Activated T-cell treated with anti-CD3 and anti-CD28 coated beads for 24 hours (primary cell): ENCODE measurements at regions not wholly inside any gene's neighbourhood (a gene's known extent, or its start where the extent isn't known, plus 50 kb on each side); places are given as distances from the start of the nearest gene placed in this dataset.

ENCODE experiments used
- DNase-seq: peaks from one replicate; pipeline ENCODE4 v3.0.0-alpha.2; 2020; ENCODE audit warnings: low read depth

DNA sequence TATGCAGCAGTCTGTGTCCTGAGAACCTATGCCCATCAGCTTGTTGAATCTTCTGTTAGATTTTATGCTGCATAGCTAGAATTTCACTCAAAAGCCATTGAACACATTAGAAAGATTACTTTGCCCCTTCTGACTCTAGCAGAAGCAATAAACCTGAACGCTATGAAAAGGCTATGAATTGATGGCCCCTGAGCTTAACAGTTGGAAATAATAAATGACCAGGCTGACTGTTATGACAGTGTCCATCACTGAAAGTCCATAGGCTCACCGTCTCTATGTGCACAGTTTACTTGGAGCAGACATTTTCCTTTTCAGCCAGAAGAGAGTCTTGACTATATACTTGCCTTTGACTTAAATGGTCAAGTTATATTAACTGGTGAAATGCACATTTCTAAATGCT, 1618.8 kb upstream of the ACVR2A start:
- no peak for DNase-seq

- no peak for DNase-seq
Measured at GRCh38 chr2:146221826-146222225, 1623.0 kb upstream of the ACVR2A start.

DNA sequence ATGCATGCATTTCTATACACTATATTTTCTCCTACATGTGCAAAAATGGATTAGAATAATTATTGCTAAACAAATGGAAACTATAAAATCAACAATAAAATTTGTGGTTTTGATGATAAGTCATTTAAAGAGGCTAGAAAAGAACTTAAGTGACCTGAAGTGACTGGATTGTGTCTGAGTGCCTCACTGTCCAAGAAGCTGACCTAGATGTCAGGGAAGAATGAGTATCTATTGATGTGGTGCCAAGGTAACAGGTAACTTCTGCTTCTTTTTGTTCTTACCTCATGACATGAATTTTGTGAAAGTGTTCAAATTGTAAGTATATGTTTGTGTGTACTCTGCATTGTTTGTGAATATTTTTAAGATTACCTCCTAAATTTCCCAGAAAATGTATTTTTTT, 1623.9 kb upstream of the ACVR2A start:
- DNase-seq: no peak

GRCh38 chr2:146214394-146214929, 1630.4 kb upstream of the ACVR2A start:
- DNase-seq: no peak

- no peak for DNase-seq
Measured at GRCh38 chr2:146213674-146214073, 1631.2 kb upstream of the ACVR2A start.

- no peak for DNase-seq
Measured at GRCh38 chr2:146212602-146213001, 1632.2 kb upstream of the ACVR2A start.

DNA sequence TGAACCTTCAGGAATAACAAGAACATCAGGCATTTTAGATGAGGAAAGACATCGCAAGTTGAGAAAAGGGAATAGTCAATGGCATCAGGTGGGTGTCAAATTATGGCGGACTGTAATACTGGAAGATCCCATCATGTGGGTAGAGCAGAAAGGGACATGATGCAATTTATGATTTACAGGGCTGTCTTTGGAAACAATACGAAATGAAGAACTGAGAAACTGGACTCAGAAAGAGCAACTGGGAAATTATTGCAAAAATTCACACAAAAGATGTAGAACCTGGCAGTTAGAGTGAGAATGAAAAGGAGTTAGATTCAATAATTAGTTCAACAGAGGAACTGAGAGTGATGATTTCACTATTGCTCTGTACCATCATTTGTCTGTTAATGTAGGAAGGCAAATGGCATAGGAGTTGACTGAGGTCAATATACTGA, 1635.0 kb upstream of the ACVR2A start:
- no peak for DNase-seq

- no peak for DNase-seq
Measured at GRCh38 chr2:146207901-146208300, 1636.9 kb upstream of the ACVR2A start.

GRCh38 chr2:146207417-146207816, 1637.4 kb upstream of the ACVR2A start:
- no peak for DNase-seq

- DNase-seq: no peak
Measured at GRCh38 chr2:146203064-146203624, 1641.7 kb upstream of the ACVR2A start.

DNA sequence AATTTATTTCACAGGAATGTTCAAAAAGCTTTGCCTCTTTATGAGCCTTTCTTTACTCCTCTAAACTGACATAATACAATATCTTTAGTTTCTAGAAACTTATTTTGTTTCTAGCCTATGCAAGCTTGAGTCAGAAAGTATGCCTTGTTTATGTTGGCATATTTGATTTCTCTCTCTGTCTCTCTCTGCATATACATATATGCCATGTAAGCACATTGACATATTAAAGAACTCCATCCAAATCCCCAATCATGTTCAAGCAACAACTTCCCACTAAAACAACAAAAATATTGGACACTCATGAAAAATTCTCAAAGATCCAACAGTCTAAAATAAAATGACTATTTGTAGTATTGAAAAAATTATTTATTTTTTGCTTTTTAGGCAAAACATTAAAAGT, 1651.2 kb upstream of the ACVR2A start:
- no peak for DNase-seq

GRCh38 chr2:146189541-146189940, 1655.3 kb upstream of the ACVR2A start:
- DNase-seq: no peak

DNA sequence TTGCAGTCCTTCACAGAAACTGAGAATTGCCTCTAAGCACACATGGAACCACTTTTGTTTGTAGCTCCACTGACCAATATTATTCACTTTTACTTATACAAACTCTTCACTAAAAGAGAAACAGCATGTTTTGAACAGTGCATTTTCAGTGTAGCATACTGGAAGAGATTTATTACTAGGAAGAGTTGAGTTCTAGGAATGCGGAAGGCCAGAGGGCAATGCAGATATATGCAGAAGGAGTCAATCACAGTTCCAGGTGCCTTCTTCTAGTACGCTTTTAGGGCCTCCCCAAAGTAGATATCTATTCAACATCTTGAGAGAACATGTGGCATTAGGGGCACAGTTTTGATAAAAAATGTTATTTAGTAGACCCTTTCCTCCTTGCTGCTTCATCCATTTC, 1654.0 kb upstream of the ZEB2 start:
- DNase-seq: no peak

GRCh38 chr2:146161256-146161882, 1641.5 kb upstream of the ZEB2 start:
- no peak for DNase-seq

DNA sequence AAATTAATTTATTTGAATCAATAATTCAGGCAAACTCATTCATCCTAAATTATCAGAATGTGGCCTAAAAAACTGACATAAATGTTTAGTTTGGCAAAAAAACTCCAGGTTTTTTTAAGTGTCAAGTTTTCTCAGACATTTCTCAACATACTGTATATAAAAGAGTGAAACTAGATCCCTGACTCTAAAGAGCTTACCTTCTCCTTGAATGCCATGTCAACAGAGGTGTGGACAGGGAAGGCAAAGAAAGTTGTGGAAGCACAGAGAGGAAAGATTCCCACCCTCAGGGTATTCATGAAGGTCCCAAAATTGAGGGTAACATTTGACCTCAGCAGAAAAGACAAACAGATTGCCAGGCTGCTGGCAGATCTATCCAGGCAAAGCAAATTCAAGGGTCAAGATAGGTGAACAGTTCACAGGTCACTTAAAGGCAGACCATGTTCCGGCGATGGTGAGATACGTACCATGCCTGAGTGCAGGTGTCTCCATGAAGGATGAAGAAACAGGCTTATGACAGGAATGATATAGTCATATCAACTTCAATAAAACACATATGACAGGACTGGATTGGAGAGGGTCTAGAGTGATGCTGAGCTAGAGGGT, 1638.3 kb upstream of the ZEB2 start:
- DNase-seq: no peak

DNA sequence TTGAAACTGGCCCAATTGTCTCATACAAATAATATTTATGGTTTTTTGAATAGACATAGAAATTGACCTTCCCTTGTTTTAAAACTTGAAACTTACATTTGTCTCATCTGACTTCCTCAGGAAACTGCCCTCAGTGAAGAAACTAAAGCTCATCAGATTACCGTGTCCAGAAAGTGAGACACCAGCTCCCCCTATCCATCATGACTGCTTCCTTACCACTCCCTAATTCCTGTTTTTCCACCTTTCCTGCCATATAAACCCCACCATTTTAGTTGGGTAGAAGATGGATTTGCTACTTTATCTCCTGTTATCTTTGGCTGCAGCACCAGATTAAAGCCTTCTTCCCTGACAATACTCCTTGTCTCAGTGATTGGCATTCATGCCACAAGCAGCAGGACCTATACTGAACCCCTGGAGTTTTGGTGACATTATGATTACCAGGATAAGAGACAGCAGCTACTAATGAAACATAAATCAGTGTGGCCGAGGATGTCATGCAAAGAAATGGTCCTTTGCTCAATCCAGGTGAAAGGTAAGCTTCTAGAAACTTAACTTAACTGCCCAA, 1627.6 kb upstream of the ZEB2 start:
- DNase-seq: no peak

- no peak for DNase-seq
Measured at GRCh38 chr2:146143971-146144370, 1624.1 kb upstream of the ZEB2 start.

DNA sequence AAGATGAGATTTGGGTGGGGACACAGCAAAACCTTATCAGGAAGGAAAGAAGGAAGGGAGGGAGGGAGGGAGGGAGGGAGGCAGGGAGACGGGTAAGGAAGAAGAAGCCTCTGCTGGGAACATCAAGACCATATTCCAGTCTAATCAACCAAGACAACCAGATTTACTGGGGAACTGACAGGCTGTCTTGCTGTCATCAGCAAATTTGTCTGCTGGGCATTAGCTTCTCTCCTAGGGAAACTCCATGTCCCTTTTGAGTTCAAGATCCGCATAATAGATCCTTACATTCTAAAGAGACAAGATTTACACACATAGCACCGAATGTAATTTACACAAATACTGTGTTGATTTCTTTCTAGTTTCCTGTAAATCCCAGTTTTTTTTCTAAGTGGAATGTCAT, 1618.9 kb upstream of the ZEB2 start:
- DNase-seq: no peak

- DNase-seq: no peak
Measured at GRCh38 chr2:146135245-146135644, 1615.3 kb upstream of the ZEB2 start.

DNA sequence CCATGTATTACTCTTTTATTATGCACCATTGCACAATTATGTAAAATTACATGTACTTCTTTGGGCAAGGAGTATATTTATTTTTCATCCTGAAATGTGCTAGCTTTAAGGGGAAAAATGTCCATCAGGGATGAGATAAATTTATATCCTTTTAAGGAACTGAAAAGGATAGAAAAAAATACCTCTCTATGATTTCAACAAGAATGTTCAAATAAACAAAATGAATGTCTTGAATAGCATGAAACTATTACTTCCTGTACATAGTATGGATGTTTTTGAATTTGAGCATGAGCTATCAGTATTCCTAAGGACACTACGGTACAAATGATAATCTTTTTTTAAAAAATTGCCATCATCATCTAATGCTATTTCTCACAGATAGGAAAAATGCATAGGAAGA, 1611.9 kb upstream of the ZEB2 start:
- DNase-seq: no peak

GRCh38 chr2:146131048-146131447, 1611.1 kb upstream of the ZEB2 start:
- no peak for DNase-seq

DNA sequence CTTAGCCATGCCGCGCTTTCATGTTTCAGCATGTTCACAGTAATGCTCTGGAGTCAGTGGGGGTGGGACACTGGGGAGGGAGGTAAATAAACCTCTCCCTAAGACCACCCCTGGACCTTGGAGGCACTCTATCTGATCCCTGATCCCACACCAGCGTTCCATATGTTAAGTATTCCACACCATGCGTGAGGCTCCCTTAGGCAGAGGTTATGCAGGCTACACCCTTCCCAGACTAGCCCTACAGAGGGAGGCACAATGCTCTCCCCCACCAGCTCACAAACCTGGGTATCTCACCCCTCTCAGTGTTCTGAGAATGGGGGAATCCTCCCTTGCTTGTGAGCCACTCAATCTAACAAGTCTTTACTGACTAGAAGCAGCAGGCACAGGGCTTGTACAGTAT, 1610.4 kb upstream of the ZEB2 start:
- no peak for DNase-seq

DNA sequence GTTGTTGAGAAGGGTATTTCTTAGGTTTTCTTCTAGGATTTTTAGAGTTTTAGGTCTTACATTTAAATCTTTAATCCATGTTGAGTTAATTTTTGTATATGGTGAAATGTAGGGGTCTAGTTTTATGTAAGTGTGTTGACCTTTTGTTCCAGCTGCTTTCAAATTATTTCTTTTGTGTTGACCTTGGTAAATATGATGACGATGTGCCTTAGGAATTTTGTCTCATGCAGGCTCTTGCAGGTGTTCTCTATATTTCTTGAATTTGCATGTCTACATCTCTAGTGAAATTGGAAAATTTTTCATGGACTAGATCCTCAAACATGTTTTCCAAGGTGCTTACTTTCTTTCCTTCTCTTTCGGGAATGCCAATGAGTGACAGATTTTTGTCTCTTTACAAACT, 1609.3 kb upstream of the ZEB2 start:
- DNase-seq: no peak
